Stomach (tissue), 4 donors: ENCODE measurements at regions not wholly inside any gene's neighbourhood (a gene's known extent, or its start where the extent isn't known, plus 50 kb on each side); places are given as distances from the start of the nearest gene placed in this dataset.

ENCODE experiments used
- CTCF ChIP-seq, 7 experiments: fragments of 450-650 bp in 4 of 7; fragments of 200-600 bp in 3 of 7; sonication (generic) in 3 of 7; IDR thresholded peaks; one replicate each; pipeline ENCODE4 v1.5.1; 2016 to 2019; ENCODE audit warnings: antibody characterized with exemption in 7 of 7, control low read depth in 2 of 7, mild to moderate bottlenecking in 1 of 7
- EP300 ChIP-seq: sonication (generic); formaldehyde crosslinking; IDR thresholded peaks from one replicate; pipeline ENCODE4 v1.6.1; 2017; ENCODE audit warnings: antibody characterized with exemption
- POLR2A ChIP-seq, 4 donors: fragments of 450-650 bp; IDR thresholded peaks; one replicate each; pipeline ENCODE4 v1.6.1; 2016; ENCODE audit warnings: antibody characterized with exemption in 4 of 4, control low read depth in 2 of 4, mild to moderate bottlenecking in 1 of 4, moderate library complexity in 1 of 4
- POLR2AphosphoS5 ChIP-seq, 3 donors: sonication (generic); formaldehyde crosslinking; IDR thresholded peaks; one replicate each; pipeline ENCODE4 v1.6.1; 2016; ENCODE audit warnings: antibody characterized with exemption in 3 of 3

GRCh38 chr1:147409886-147410285 is 131.4 kb upstream of the BCL9 start:
- TF ChIP-seq POLR2A (IDR thresholded peaks at IDR 0.05) (no peak), CTCF (IDR thresholded peaks at IDR 0.05) (no peak), EP300 (no peak), POLR2AphosphoS5 (IDR thresholded peaks at IDR 0.05) (no peak)
